MCF 10A (cell line): ENCODE measurements at regions not wholly inside any gene's neighbourhood (a gene's known extent, or its start where the extent isn't known, plus 50 kb on each side); places are given as distances from the start of the nearest gene placed in this dataset.

ENCODE experiments used
- BruUV-seq: library from RNA; stranded (reverse); fragments of 400-500 nt; replicated peaks from 2 replicates; lab custom pipeline; 2021; lab: Mats Ljungman, UMichigan
- CTCF ChIA-PET: fragments of 300-600 bp; sonication (Branson Sonifier 250); formaldehyde crosslinking; extraction: SDS; loops from one replicate; lab custom pipeline; 2021; ENCODE audit warnings: antibody characterized with exemption, inconsistent platforms; lab: Yijun Ruan, JAX
- POLR2A ChIA-PET: fragments of 300-600, 350-650 bp; sonication (Branson Sonifier 250); formaldehyde crosslinking; extraction: SDS; loops from one replicate; lab custom pipeline; 2020; ENCODE audit warnings: antibody characterized with exemption, inconsistent platforms; lab: Yijun Ruan, JAX
- DNase-seq: peaks from one replicate; pipeline ENCODE4 v3.0.0-alpha.2; 2018; ENCODE audit not compliant: unreplicated experiment
- H3K27ac Mint-ChIP-seq: one replicate; pipeline ENCODE4 v1.8.0; 2022; ENCODE audit warnings: mild to moderate bottlenecking, low read depth, mixed read lengths; ENCODE audit not compliant: unreplicated experiment
- H3K27me3 Mint-ChIP-seq: one replicate; pipeline ENCODE4 v1.8.0; 2022; ENCODE audit warnings: mixed read lengths; ENCODE audit not compliant: insufficient read depth, unreplicated experiment
- H3K36me3 Mint-ChIP-seq: one replicate; pipeline ENCODE4 v1.8.0; 2022; ENCODE audit warnings: mild to moderate bottlenecking, moderate library complexity, mixed read lengths; ENCODE audit not compliant: insufficient read depth, unreplicated experiment
- H3K4me1 Mint-ChIP-seq: one replicate; pipeline ENCODE4 v1.8.0; 2022; ENCODE audit warnings: mixed read lengths; ENCODE audit not compliant: insufficient read depth, unreplicated experiment
- H3K4me3 Mint-ChIP-seq: one replicate; pipeline ENCODE4 v1.8.0; 2022; ENCODE audit warnings: mild to moderate bottlenecking, moderate library complexity, mixed read lengths; ENCODE audit not compliant: unreplicated experiment
- H3K9me3 Mint-ChIP-seq: one replicate; pipeline ENCODE4 v1.8.0; 2022; ENCODE audit warnings: mixed read lengths; ENCODE audit not compliant: unreplicated experiment
- CTCF ChIP-seq: fragments of 200-600 bp; IDR thresholded peaks from one replicate; pipeline ENCODE4 v1.8.0; 2022; ENCODE audit warnings: antibody characterized with exemption, mild to moderate bottlenecking; ENCODE audit not compliant: unreplicated experiment
- intact Hi-C: fragments of 100-400 bp; cut with micrococcal nuclease; formaldehyde crosslinking; loops from 2 replicates; pipeline ENCODE4 v1.14.1; 2022

- H3K4me1 Mint-ChIP-seq = no peaks in the 10 kb centered on the region
- intact Hi-C loops = no loop called here
- H3K4me3 Mint-ChIP-seq = no peak overlapping the region
- no TSS peak for BruUV-seq
- no peak for TF ChIP-seq CTCF
- no peaks in the 10 kb centered on the region for H3K9me3 Mint-ChIP-seq
- no peak overlapping the region for H3K27ac Mint-ChIP-seq
- no peaks in the 10 kb centered on the region for H3K27me3 Mint-ChIP-seq
- no peak for DNase-seq
- POLR2A ChIA-PET = interaction anchor here (0.6 kb wide), 1 partner anchor 17 kb away, joined by 3 read pairs; no protein-coding TSS in a partner anchor
- no peaks in the 10 kb centered on the region for H3K36me3 Mint-ChIP-seq
- CTCF ChIA-PET = interaction anchor here (0.6 to 1.4 kb wide), 2 partner anchors 222 to 308 kb away, joined by 3 read pairs; no protein-coding TSS in a partner anchor
These were observed 278.0 kb downstream of the KCNS3 start for GRCh38 chr2:18156421-18156820.

GRCh38 chr2:18156002-18156401 lies 277.5 kb downstream of the KCNS3 start:
- intact Hi-C loops = no loop called here
- ChIA-PET POLR2A (no interaction called here), CTCF (interaction anchor here (0.6 to 1.4 kb wide), 2 partner anchors 223 to 244 kb away, joined by 3 to 4 read pairs; no protein-coding TSS in a partner anchor)
- Mint-ChIP-seq H3K36me3 (no peaks in the 10 kb centered on the region), H3K9me3 (no peaks in the 10 kb centered on the region), H3K4me1 (no peaks in the 10 kb centered on the region), H3K4me3 (no peak overlapping the region), H3K27ac (no peak overlapping the region), H3K27me3 (no peaks in the 10 kb centered on the region)
- no TSS peak for BruUV-seq
- no peak for DNase-seq
- no peak for TF ChIP-seq CTCF

GRCh38 chr2:18154812-18155211 lies 276.3 kb downstream of the KCNS3 start:
- no peak for TF ChIP-seq CTCF
- Mint-ChIP-seq H3K9me3 (no peaks in the 10 kb centered on the region), H3K27me3 (no peaks in the 10 kb centered on the region), H3K4me1 (no peaks in the 10 kb centered on the region), H3K27ac (no peak overlapping the region), H3K4me3 (no peak overlapping the region), H3K36me3 (no peaks in the 10 kb centered on the region)
- intact Hi-C loops = no loop called here
- DNase-seq = peak; percentile 12
- CTCF ChIA-PET = interaction anchor here (0.7 to 0.9 kb wide), 2 partner anchors 11 to 17 kb away, joined by 3 read pairs; no protein-coding TSS in a partner anchor
- BruUV-seq = no TSS peak
- POLR2A ChIA-PET = no interaction called here

- intact Hi-C loops = no loop called here
- ChIA-PET POLR2A (no interaction called here), CTCF (interaction anchor here (0.9 kb wide), 1 partner anchor 18 kb away, joined by 3 read pairs; no protein-coding TSS in a partner anchor)
- Mint-ChIP-seq H3K27ac (no peak overlapping the region), H3K36me3 (no peaks in the 10 kb centered on the region), H3K4me3 (no peak overlapping the region), H3K27me3 (no peaks in the 10 kb centered on the region), H3K4me1 (no peaks in the 10 kb centered on the region), H3K9me3 (no peaks in the 10 kb centered on the region)
- BruUV-seq = no TSS peak
- no peak for TF ChIP-seq CTCF
- peak; percentile 31 for DNase-seq
These were observed 275.8 kb downstream of the KCNS3 start for GRCh38 chr2:18154259-18154658.
